GM21526 (cell line): ENCODE measurements at regions not wholly inside any gene's neighbourhood (a gene's known extent, or its start where the extent isn't known, plus 50 kb on each side); places are given as distances from the start of the nearest gene placed in this dataset.
"Not testable (repeated sequence)": the region's sequence is repeated elsewhere in the genome, so short reads cannot be mapped to it uniquely, and the experiment has no call there.

ENCODE experiments used
- ATAC-seq: cut with Tn5 transposase; IDR thresholded peaks from one replicate; pipeline ENCODE4 v1.9.1; 2021; ENCODE audit warnings: moderate library complexity; ENCODE audit not compliant: unreplicated experiment, low FRiP score

DNA sequence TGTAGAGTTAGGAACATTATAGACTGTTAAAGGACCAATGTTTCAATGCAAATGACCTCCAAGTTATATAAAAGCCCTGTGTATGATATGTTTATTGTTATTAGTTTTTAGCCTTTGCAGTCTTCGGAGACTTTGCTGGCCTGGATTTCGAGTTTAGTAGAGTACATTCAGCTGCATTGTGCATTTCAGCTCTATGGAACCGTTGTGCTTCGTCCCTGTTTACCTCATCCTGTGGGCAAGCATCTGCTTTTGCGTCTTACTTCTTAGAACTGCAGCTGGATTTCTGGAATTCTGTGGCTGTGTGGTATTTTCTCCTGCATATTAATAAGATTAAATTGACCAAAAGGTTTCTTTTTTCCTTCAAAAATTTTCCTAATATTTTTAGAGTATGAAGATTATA is 138.6 kb downstream of the KCNRG start:
- no peak for ATAC-seq

DNA sequence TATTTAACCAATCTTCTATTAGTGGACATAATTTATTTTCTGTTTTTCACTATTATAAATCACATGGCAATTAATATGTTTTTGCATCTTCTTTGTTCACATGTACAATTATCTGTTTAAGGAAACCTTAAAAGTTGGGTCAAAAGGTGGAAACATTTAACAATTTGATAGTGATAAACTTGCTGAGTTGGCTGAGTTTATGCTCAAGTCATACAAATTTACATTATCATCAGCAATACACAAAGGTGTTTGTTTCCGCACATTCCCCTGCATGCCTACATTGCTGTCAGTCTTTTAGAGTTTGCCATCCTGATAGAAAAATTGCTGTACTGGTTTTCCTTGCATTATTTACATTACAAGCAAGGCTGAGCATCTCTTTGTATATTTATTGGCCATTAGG is 139.5 kb downstream of the KCNRG start:
- ATAC-seq, result no peak

DNA sequence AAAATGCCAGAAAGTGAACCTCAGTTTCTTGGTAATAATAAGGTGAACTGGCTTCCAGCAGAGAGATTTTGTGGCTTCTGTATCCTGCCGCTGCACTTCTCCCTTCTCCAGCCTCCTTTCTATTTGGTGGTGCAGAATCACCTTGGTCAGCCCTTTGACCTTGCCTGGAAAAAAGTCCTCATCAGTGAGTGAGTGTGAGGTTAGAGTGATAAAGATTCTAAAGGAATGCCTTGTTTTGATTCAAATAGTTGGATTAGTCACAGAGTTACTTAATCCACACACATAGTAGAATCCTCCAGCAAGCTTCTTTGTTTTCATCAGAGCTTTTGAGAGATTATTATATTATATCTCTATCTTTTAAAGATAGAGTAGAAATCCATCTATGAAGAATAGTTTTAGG is 140.9 kb downstream of the KCNRG start:
- ATAC-seq, result no peak

DNA sequence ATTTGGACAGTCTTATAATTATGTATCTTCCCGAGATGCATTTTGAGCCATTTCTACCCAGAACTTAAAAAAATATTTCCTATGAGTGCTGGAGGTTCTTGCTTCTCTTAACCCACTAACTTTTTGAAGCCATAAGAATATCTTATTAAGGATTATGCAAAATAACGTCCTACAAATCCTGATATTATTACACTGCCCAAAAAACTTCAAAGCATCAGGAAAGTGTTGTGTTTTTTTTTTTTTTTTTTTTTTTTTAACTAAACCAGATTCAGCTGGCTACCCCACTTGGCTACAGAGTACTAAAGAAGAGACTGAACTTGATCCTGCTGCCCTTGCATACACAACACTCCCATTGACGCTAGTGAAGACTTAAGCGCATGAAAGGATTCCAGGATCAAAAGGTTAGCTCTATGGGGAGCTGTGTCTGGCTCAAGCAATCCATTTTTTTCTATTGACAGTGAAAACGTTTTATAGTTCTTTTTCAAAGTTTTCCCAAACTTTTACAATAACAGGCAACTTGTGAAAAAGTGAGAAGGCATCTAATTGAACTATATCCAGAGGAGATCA is 141.4 kb downstream of the KCNRG start:
- ATAC-seq, result no peak

DNA sequence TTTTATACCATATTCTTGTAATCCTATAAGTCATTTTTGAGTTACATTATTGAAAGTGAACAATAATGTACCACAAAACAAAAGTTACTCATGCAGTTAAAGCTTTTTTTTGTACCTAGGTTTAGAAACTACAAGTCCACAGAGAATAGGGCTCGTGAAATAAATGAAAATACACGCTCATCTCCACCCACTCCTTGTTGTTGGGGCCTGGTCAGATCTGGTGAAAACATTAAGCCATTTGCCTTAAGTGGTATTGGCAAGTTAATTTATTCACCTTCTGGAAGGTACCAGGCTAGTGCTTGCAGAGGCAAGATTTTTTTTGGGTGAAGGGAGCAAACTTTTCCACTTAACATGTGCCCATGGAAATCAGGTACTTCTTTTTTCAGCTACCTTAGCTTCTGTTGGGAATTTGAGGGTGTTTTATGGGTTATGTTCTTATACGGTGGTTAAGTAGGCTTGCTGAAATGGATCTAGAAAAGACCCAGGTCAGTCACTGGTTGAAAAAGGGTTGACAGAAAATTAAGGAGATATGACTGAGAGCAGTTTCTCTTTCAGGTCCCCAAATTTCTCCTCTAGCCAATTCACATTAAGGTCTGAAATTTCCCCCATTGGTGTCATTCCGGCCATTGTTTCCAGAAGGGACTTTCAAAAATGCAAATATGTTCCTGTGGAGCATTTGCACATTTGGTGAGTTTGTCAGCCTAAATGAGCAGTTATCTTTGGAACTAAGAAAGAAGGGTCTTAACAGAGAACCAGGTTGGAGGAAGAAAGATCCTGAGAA is 143.3 kb downstream of the KCNRG start:
- ATAC-seq, result no peak

DNA sequence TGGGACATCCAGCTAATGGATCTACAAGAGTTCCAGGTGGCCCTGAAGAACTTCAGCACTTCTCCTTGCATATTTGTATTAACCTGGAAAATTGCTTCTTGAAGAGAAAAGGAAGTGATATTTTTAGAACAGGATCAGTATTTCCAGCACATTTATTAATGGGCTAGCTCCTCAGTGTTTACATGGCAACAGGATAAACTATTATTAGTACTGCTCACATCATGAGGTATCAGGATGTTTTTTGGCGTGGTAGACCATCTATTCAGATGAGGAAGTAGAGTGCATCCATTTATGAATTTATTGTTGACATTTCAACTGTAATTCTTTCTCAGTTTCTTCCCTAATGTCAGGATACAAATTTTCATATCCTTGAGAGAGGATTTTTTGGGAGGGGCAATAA is 144.4 kb downstream of the KCNRG start:
- ATAC-seq, result no peak

DNA sequence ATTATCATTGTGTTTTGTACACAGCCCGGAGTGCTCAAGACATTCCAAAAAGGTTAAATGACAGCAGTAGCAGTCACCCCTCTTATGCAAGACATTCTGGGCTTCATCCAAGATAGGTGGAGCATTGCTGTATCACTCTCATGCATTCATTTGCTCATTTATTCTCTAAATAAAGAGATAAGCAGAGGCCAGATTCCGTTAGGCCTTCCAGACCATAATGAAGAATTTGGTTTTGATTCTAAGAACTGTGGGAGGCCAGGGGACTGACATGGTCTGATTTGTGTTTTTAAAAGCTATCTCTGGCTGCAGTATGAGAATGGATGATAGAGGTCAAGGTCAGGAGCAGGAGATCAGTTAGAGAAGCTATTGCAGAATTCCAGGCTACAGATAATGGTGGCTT is 145.8 kb downstream of the KCNRG start:
- no peak for ATAC-seq

DNA sequence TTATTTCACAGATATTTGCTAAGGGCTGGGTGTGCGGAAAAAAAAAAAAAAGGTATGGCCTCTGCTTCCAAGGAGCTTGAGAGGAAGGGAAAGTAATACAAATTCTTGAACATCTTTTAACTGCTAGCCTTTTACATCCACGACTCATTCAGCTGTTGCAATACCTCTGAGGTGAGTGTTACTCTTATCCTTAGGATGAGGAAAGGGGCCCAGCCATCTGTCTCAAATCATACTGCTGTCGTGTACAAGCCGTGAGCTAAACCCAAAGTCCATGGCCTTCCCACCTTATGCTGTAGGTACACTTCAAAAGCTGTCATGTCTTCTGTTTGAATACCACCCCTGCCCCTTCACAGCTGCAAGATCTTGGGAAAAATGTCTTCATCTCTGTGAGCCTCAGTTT is 146.8 kb downstream of the KCNRG start:
- no peak for ATAC-seq

DNA sequence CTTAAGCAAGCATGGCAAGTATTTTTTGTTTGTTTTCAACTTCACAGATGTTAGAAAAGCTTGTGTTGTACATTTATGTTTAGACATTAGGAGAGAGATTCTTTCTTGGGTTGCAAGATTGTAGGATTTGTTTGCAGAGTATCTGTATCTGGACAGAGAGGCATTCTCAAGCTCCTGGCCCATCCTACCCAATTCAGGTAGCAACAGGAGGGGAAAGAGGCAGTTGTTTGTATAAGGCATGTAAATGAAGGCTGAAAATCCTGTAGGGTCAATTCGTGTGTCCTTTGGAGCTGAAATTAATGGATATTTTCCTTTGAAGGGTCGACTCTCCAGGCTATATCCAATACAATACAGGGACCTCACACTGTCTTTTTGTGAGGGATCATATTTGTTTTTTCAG is 147.3 kb downstream of the KCNRG start:
- no peak for ATAC-seq

DNA sequence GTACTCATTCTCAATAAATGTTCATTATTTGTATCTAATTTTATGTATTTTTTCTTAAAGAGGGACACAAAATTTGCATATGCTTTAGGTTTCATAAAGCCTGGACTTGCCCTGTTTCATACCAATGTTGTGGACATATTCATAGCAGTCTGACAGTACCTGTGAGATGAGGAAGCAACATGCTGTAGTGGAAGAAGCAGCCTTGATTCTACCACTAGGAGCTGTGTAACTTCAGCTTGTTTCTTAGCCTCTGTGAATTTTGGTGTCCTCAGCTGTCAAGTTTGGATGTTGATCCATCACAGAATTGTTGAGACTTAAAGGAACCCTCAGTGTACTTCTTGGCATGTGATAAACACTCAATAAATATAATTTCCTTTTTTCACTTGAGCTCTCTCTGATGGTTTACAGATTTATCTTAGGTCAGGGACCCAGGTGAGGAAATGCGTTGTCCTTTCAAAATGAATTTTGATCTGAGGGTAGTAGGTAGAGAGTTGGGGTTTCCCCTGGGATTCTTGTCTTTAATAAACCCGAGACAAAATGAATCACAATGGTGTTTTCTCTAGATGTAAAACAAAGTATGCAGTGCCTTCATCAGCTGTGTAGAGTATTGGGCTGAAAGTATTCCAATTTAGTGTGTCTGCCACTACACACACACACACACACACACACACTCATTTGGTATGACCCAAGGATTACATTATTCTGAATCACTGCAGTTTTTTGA is 152.1 kb downstream of the KCNRG start:
- ATAC-seq, result no peak

DNA sequence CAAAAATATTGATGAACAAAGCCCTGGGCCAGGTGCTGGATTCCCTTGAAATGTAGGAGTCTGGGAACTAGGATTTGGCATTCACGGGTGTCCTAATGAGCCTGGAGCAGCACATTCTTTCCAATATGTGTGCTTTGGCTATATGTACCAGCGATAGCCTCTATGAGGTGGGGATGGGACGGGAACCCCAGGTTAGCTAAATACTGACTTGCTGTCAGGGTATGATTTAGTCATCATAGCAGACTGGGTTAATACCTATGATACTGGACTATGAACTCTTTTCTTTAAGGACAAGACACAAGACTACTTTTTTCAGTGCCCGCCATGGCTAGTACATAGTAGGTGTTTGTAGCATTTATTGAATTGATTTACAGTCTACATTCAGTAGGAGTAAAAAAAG is 152.7 kb downstream of the KCNRG start:
- no peak for ATAC-seq

DNA sequence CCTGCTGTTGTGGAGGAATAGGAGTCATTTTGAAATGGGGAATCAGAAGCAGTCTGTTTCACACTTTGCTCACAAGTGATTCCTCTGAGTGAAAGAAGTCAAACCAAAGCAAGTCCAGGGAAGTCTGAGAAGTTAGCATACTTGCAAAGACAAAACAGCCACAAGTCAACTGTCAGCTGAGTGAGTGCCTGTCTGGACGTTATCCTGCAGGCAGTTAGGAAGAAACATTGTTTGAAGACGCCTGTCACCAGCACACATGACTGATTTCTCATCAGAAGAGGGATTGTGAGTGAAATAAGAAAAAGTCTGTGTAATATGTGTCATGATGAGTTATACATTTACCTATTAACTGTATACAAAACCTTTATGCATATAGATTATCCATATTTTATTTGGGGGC is 153.5 kb downstream of the KCNRG start:
- ATAC-seq, result no peak

DNA sequence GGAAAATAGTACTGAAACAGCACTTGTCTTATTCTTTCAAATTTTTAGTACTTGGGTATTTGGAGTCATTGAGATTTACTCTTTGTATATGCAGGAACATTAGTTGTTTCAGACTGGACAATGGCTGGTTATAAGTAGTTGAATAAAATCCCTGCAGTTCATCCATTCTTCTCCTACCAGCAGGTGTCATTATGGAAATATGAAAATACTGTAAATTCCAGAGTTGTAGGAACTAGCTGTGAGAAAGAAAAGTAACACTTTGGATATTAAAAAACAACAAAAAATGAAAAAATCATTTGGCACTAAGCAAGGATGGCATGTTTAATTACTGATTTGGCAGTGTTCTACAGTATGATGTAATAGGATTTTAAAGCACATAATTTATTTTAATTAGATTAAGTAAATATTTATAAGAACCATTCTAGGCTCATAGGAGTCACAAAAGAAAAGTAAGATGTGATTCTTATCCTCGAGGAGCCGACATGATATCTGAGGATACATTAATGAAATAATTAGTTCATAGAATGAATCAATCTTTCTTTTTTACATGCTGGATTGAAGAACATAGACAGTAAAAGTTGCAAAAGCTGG is 155.3 kb downstream of the KCNRG start:
- ATAC-seq, result no peak

DNA sequence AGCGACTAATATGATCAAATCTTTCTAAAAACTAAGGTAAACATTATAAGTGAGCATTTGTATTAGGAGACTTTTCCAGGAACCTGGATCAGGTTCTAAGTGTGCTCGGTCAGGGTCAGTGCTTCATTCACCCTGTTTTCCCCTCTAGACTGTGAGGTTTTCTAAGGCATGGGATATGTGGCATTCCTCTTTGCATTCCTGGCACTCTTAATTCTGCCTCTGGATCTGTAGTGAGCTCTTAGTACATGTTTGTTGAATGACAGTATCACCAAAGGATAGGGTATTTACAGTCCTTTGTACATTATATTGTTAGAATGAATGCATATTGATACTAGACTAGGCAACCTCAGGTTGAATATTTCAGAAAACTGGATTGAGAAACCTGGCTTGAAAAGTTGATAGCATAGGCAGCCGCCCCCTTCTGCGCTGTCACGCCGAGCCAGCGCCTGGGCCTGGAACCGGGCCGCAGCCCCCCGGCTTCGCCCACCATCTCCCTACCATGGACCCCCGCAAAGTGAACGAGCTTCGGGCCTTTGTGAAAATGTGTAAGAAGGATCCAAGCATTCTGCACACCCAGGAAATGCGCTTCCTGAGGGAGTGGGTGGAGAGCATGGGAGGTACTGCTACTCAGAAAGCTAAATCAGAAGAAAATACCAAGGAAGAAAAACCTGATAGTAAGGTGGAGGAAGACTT is 156.5 kb downstream of the KCNRG start:
- no peak for ATAC-seq

DNA sequence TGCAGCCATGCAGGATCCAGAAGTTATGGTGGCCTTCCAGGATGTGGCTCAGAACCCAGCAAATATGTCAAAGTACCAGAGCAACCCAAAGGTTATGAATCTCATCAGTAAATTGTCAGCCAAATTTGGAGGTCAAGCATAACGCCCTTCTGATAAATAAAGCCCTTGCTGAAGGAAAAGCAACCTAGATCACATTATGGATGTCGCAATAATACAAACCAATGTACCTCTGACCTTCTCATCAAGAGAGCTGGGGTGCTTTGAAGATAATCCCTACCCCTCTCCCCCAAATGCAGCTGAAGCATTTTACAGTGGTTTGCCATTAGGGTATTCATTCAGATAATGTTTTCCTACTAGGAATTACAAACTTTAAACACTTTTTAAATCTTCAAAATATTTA is 157.8 kb downstream of the KCNRG start:
- not testable (repeated sequence) for ATAC-seq

DNA sequence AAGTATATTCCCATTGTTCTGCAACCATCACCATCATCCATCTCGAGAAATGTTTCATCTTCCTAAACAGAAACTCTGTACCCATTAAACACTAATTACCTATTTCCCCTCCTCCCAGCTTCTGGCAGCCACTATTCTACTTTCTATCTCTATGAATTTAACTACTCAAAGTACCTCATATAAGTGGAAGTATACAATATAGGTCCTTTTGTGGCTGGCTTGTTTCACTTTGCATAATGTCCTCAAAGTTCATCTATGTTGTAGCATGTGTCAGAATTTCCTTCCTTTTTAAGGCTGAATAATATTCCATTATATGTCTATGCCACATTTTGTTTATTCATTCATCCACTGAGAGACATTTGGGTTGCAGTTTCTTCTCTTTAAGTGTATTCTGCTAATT is 159.4 kb downstream of the KCNRG start:
- no peak for ATAC-seq

DNA sequence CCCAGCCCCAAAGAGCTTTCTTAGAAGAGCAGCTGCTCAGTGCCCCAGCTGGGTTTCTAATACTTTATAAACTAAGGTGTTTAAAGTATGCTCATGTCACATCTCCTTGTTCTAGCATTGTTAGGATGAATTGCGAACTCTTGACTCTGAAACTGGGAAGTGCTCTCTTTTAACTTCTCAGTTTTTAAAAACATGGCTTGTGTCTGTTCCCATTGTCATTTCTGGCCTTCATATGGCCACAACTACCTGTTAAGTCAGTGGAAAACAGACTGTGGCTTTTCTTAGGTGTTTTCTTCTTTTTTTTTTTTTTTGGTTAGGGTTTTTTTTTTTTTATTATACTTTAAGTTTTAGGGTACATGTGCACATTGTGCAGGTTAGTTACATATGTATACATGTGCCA is 164.7 kb downstream of the KCNRG start:
- no peak for ATAC-seq

DNA sequence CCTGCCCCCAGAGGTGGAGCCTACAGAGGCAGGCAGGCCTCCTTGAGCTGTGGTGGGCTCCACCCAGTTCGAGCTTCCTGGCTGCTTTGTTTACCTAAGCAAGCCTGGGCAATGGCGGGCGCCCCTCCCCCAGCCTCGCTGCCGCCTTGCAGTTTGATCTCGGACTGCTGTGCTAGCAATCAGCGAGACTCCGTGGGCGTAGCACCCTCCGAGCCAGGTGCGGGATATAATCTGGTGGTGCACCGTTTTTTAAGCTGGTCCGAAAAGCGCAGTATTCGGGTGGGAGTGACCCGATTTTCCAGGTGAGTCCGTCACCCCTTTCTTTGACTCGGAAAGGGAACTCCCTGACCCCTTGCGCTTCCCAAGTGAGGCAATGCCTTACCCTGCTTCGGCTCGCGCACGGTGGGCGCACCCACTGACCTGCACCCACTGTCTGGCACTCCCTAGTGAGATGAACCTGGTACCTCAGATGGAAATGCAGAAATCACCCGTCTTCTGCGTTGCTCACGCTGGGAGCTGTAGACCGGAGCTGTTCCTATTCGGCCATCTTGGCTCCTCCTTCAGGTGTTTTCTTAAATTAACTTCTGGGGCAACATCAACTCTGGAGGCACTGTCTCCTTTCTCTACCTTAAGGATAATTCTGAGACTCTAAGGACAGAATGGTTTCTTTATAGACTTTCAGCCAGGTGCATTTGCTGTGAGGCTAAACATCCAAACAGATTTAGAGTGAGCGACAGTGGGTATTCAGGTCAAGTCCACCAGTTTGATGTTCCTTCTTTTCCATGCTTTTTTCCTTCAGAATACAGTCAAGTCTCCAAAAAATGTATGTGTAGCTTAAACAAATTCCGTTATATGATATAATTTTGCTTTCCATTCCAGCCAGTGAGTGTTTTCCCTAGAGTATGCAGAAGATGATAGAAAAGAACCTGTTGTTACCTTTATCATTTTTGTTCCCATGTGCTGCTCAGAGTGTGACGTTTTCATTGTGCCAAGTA is 170.8 kb downstream of the KCNRG start:
- not testable (repeated sequence) for ATAC-seq

DNA sequence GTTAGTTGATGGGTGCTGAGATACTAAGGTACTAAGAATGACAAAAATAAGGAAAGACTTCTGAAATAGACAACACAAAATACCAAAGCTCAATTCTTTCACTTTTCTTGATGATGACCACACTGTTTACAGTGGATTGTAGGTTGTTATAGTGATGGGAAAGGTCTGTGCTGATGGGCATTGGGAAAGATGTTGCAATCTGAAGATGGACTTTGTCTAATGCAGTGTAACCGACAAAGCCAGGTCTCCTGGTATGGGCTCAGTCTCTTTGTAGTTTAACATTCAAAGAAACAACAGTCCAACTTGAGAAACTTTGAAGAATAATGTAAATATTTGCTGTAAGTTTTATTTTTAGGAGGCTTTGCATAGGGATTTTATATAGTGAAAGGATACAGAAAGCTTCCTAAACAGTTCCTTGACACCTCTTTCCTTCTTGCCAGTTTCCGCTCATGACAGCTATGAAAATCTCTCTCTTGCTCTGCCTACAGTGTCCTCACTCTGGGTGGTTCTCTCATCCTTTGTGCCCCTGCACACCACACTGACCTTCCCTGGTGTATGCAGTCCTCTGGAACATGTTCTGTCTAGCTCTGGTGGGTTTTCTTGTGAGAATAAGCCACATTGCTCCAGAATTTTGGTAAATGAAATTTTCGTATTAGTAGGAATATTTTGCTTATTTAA is 172.2 kb downstream of the KCNRG start:
- ATAC-seq, result no peak
